Esophagus muscularis mucosa (tissue), 3 donors: ENCODE measurements at regions not wholly inside any gene's neighbourhood (a gene's known extent, or its start where the extent isn't known, plus 50 kb on each side); places are given as distances from the start of the nearest gene placed in this dataset.

Experiments used
- POLR2A ChIP-seq: fragments of 450-650 bp; IDR thresholded peaks from one replicate; pipeline ENCODE4 v1.6.1; 2017; ENCODE audit warnings: antibody characterized with exemption, moderate library complexity, mild to moderate bottlenecking, low read depth
- TF ChIP-seq, protein P1 (sequence below), 3 experiments: fragments of 200-600 bp in 2 of 3; fragments of 450-650 bp in 1 of 3; sonication (generic) in 2 of 3; IDR thresholded peaks; one replicate each; pipeline ENCODE4 v1.5.1; 2017 to 2019; ENCODE audit warnings: antibody characterized with exemption in 3 of 3, mild to moderate bottlenecking in 2 of 3, moderate library complexity in 1 of 3

- TF ChIP-seq, protein P1, sequence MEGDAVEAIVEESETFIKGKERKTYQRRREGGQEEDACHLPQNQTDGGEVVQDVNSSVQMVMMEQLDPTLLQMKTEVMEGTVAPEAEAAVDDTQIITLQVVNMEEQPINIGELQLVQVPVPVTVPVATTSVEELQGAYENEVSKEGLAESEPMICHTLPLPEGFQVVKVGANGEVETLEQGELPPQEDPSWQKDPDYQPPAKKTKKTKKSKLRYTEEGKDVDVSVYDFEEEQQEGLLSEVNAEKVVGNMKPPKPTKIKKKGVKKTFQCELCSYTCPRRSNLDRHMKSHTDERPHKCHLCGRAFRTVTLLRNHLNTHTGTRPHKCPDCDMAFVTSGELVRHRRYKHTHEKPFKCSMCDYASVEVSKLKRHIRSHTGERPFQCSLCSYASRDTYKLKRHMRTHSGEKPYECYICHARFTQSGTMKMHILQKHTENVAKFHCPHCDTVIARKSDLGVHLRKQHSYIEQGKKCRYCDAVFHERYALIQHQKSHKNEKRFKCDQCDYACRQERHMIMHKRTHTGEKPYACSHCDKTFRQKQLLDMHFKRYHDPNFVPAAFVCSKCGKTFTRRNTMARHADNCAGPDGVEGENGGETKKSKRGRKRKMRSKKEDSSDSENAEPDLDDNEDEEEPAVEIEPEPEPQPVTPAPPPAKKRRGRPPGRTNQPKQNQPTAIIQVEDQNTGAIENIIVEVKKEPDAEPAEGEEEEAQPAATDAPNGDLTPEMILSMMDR (IDR thresholded peaks at IDR 0.05) = no peak
- TF ChIP-seq POLR2A = no peak
Measured at GRCh38 chr17:33398386-33398785, 105.3 kb upstream of the ASIC2 start.
